ENCODE measurements at regions not wholly inside any gene's neighbourhood (a gene's known extent, or its start where the extent isn't known, plus 50 kb on each side); places are given as distances from the start of the nearest gene placed in this dataset.
A peak's percentile ranks its signal among the peaks of the same experiment; 100 is the strongest.

DNA sequence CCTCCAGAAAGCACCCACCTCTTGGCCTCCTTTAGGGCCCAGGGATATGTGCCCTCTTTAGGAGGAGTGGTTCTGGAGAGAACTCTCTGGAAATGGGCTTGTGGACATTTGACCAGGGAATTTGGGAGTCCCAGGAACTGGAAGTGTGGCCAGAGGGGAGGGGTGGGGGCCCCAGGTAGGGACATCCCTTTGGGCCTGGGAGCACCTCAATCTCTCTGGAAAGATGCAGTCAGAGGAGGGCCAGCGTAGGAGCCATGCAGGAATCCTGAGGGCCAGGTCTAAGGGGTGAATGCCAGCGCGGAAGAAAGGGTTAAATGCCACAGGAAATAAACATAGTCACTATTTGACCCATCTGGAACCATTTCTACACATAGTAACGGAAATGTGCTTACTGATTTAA, 50.3 kb upstream of the ITGA11 start:
- no peak for DNase-seq
- H3K36me3 ChIP-seq, result no peaks in the 10 kb centered on the region
- H3K27me3 ChIP-seq, result no peaks in the 10 kb centered on the region
- intact Hi-C loops (cut with DNase I; ENCODE audit: low total_unique reads) (no loop called here), in situ Hi-C loops (cut with MboI; ENCODE audit: low pct_ligation_motif_present in 1 of 4, low pct_unique_long_range_greater_than_20kb in 1 of 4, low sequenced_read_pairs in 3 of 4) (no loop called here)
- H3K4me3 ChIP-seq, result no peak overlapping the region
- H3K27ac ChIP-seq, result no peak overlapping the region
- peaks cover 0 to 9% (median 3%) of the 10 kb centered on the region in 4 donors for H3K4me1 ChIP-seq
- no peaks in the 10 kb centered on the region for H3K9me3 ChIP-seq
- WGBS, 2 donors (ENCODE audit: low coverage in 1 of 2), result 75 to 81% methylated on average over 3 to 4 of the region's 4 CpGs
- TF ChIP-seq, protein P1, sequence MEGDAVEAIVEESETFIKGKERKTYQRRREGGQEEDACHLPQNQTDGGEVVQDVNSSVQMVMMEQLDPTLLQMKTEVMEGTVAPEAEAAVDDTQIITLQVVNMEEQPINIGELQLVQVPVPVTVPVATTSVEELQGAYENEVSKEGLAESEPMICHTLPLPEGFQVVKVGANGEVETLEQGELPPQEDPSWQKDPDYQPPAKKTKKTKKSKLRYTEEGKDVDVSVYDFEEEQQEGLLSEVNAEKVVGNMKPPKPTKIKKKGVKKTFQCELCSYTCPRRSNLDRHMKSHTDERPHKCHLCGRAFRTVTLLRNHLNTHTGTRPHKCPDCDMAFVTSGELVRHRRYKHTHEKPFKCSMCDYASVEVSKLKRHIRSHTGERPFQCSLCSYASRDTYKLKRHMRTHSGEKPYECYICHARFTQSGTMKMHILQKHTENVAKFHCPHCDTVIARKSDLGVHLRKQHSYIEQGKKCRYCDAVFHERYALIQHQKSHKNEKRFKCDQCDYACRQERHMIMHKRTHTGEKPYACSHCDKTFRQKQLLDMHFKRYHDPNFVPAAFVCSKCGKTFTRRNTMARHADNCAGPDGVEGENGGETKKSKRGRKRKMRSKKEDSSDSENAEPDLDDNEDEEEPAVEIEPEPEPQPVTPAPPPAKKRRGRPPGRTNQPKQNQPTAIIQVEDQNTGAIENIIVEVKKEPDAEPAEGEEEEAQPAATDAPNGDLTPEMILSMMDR (IDR thresholded peaks at IDR 0.05), result no peak
- TF ChIP-seq POLR2AphosphoS5 (IDR thresholded peaks at IDR 0.05), result no peak

DNA sequence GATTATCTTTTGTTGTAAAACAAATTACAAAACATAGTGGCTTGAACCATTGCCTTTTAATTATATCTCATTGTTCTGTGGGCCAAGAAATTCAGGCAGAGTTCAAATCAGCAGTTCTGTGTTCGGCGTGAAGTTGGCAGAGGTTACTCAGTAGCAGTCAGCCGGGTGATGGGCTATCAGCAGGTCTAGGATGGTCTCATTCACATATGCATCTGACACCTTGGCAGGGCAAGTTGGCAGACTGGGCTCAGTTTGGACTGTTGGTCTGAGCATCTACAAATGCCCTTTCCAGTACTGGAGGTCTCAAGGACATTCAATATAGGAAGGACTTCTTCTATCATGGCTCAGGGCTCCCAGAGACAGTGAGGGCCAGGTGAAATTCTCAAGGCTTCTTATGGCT, 51.2 kb upstream of the ITGA11 start:
- Histone ChIP-seq H3K27me3 (no peaks in the 10 kb centered on the region), H3K27ac (no peak overlapping the region), H3K9me3 (no peaks in the 10 kb centered on the region), H3K4me1 (peaks cover 0 to 9% (median 3%) of the 10 kb centered on the region in 4 donors), H3K36me3 (no peaks in the 10 kb centered on the region), H3K4me3 (no peak overlapping the region)
- intact Hi-C loops (cut with DNase I; ENCODE audit: low total_unique reads), result no loop called here
- TF ChIP-seq POLR2A (IDR thresholded peaks at IDR 0.05), result no peak
- TF ChIP-seq POLR2AphosphoS5 (IDR thresholded peaks at IDR 0.05), result no peak
- TF ChIP-seq, protein P1 (IDR thresholded peaks at IDR 0.05), result no peak
- no peak for TF ChIP-seq EP300 (IDR thresholded peaks at IDR 0.05; ENCODE audit: low read depth)
- 60 to 88% methylated on average over 2 to 3 of the region's 3 CpGs for WGBS, 2 donors (ENCODE audit: low coverage in 1 of 2)
- DNase-seq, result no peak
- in situ Hi-C loops (cut with MboI; ENCODE audit: low pct_ligation_motif_present in 1 of 4, low pct_unique_long_range_greater_than_20kb in 1 of 4, low sequenced_read_pairs in 3 of 4), result no loop called here

DNA sequence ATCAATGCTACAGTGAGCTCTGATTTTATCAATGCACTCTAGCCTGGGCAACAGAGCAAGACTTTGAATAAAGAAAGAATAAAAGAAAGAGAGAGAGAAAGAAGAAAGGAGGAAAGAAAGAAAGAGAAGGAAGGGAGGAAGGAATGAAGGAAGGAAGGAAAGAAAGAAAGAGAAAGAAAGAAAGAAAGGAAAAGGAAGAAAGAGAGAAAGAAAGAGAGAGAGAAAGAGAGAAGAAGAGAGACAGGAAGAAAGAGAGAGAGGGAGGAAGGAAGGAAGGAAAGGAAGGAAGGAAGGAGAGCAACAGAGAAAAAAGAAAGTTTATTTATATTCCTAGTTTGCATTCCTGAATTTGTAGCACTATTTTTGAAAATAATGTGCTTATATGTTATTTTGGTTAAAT, 52.3 kb upstream of the ITGA11 start:
- H3K4me1 ChIP-seq, result peaks cover 0 to 9% (median 3%) of the 10 kb centered on the region in 4 donors
- no peak overlapping the region for H3K27ac ChIP-seq
- no peaks in the 10 kb centered on the region for H3K27me3 ChIP-seq
- DNase-seq, result no peak
- H3K36me3 ChIP-seq, result no peaks in the 10 kb centered on the region
- no peaks in the 10 kb centered on the region for H3K9me3 ChIP-seq
- intact Hi-C loops (cut with DNase I; ENCODE audit: low total_unique reads), result no loop called here
- no peak overlapping the region for H3K4me3 ChIP-seq
- TF ChIP-seq POLR2AphosphoS5 (IDR thresholded peaks at IDR 0.05), result no peak
- TF ChIP-seq EP300 (IDR thresholded peaks at IDR 0.05; ENCODE audit: low read depth), result no peak
- TF ChIP-seq POLR2A (IDR thresholded peaks at IDR 0.05), result no peak
- TF ChIP-seq, protein P1 (IDR thresholded peaks at IDR 0.05), result no peak
- in situ Hi-C loops (cut with MboI; ENCODE audit: low pct_ligation_motif_present in 1 of 4, low pct_unique_long_range_greater_than_20kb in 1 of 4, low sequenced_read_pairs in 3 of 4), result no loop called here

DNA sequence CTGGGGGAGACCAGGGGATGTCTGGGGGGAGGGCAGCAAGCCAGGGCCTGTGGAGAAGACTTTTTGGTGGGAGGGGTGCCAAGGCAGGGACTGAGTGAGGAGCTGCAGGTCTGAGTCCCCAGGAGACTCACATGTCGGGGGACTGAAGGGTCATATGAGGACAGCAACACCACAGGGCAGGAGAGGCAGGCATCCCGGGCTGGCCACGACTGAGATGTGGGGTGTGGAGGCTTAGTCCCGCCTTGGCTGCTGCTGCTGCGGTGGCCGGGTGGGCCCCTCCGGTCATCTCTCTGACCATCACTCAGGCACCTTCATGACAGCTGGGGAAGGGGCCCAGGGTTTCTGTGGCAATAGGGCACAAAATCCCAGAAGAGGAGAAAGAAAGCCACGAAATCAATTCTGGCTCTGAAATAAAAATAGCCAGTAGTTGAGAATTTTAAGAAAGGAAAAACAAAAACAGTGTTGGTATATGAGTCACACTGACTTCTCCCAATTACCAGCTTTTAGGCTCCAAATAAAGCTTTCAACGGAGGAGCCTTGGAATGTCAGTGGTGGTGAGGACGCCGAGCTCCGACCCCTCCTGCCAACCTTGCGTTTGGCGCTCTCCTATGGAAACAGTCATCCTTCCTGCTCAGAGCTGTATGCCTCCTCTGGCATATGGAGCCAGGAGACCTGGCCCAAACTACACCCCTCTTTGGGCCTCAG, 52.9 kb upstream of the ITGA11 start:
- peak overlapping the region; percentile 48 to 58 (median 56) for H3K27ac ChIP-seq
- no peaks in the 10 kb centered on the region for H3K27me3 ChIP-seq
- peaks cover 0 to 6% (median 3%) of the 10 kb centered on the region in 4 donors for H3K4me1 ChIP-seq
- in situ Hi-C loops (cut with MboI; ENCODE audit: low pct_ligation_motif_present in 1 of 4, low pct_unique_long_range_greater_than_20kb in 1 of 4, low sequenced_read_pairs in 3 of 4), result no loop called here
- no peak for TF ChIP-seq EP300 (IDR thresholded peaks at IDR 0.05; ENCODE audit: low read depth)
- TF ChIP-seq POLR2AphosphoS5 (IDR thresholded peaks at IDR 0.05), result no peak
- TF ChIP-seq, protein P1 (IDR thresholded peaks at IDR 0.05), result no peak
- TF ChIP-seq POLR2A (IDR thresholded peaks at IDR 0.05), result no peak
- intact Hi-C loops (cut with DNase I; ENCODE audit: low total_unique reads), result no loop called here
- no peak for DNase-seq
- WGBS, 2 donors (ENCODE audit: low coverage in 1 of 2), result 66 to 70% methylated on average over 2 to 14 of the region's 14 CpGs
- H3K4me3 ChIP-seq, result no peak overlapping the region
- no peaks in the 10 kb centered on the region for H3K36me3 ChIP-seq
- no peaks in the 10 kb centered on the region for H3K9me3 ChIP-seq
